Type B pancreatic cell (in vitro differentiated cells): ENCODE measurements at regions not wholly inside any gene's neighbourhood (a gene's known extent, or its start where the extent isn't known, plus 50 kb on each side); places are given as distances from the start of the nearest gene placed in this dataset.

ENCODE experiments used
- DNase-seq: peaks from one replicate; pipeline ENCODE4 v3.0.0; 2021; ENCODE audit warnings: mixed read lengths; ENCODE audit not compliant: unreplicated experiment; ENCODE audit errors: extremely low spot score
- H3K27ac Mint-ChIP-seq: 2 replicates; pipeline ENCODE4 v1.8.0; 2021; ENCODE audit warnings: mild to moderate bottlenecking, mixed read lengths
- H3K27me3 Mint-ChIP-seq: 2 replicates; pipeline ENCODE4 v1.8.0; 2021; ENCODE audit warnings: mixed read lengths
- H3K36me3 Mint-ChIP-seq: 2 replicates; pipeline ENCODE4 v1.8.0; 2021; ENCODE audit warnings: mixed read lengths
- H3K4me1 Mint-ChIP-seq: one replicate; pipeline ENCODE4 v1.8.0; 2021; ENCODE audit warnings: mixed read lengths; ENCODE audit not compliant: unreplicated experiment
- H3K4me3 Mint-ChIP-seq: 2 replicates; pipeline ENCODE4 v1.8.0; 2021; ENCODE audit warnings: mild to moderate bottlenecking, mixed read lengths
- H3K9me3 Mint-ChIP-seq: 2 replicates; pipeline ENCODE4 v1.8.0; 2021; ENCODE audit warnings: mixed read lengths
- CTCF ChIP-seq: fragments of 200-600 bp; sonication (generic); conservative IDR thresholded peaks from 2 replicates; pipeline ENCODE4 v1.5.0; 2021; ENCODE audit warnings: antibody characterized with exemption, mild to moderate bottlenecking

DNA sequence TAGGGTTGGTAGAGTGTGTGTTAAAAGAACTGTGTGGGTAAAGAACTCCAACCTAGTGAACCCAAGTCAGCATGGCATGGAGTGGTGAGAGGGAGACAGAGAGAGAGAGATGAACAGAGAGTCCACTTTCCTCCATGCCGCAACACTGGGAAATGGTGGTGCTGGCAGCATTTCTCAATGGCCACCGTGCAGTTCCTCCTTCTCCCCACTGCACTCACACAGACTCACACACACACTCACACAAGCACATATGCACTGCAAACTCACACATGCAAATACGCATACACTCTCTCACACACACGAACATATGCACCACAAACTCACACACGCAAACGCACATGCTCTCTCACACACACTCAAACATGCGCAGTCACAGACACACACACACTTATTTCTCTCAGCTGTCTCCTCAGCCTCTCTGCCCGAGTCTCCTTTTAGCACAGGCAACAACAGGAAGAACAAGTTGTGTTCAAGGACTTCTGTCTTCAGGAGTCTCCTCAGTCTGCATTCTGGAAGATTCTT lies 66.5 kb upstream of the LY86 start:
- Mint-ChIP-seq H3K4me1 (no peaks in the 10 kb centered on the region), H3K4me3 (no peak overlapping the region)

DNA sequence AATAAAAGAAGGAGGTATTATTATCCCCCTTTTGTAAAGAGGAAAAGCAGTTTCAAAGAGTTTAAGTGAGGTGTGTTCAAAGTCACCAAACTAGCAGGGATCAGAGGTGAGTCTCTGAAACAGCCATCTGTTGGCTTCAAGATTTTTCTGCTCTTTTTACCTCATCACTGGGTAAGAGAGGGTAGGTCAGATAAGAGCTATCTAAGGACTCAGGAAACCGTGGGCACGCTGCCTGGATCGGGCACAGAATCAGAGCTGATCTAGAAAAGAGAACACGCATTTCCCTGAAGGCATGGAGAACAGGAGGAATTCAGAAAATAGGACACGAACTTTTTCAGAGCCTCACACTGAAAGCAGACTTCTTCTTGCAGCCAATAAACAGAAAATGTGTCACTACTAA lies 65.8 kb upstream of the LY86 start:
- H3K4me1 Mint-ChIP-seq: no peaks in the 10 kb centered on the region
- no peaks in the 10 kb centered on the region for H3K9me3 Mint-ChIP-seq
- H3K27ac Mint-ChIP-seq: no peak overlapping the region
- DNase-seq: no peak
- no peak overlapping the region for H3K4me3 Mint-ChIP-seq
- TF ChIP-seq CTCF: no peak
- no peaks in the 10 kb centered on the region for H3K36me3 Mint-ChIP-seq
- peaks cover 31% of the 10 kb centered on the region for H3K27me3 Mint-ChIP-seq

More for the DNA sequence above, 66.5 kb upstream of the LY86 start:
- H3K27me3 Mint-ChIP-seq: peaks cover 29% of the 10 kb centered on the region
- no peak for DNase-seq
- H3K9me3 Mint-ChIP-seq: no peaks in the 10 kb centered on the region
- TF ChIP-seq CTCF: no peak
- H3K36me3 Mint-ChIP-seq: no peaks in the 10 kb centered on the region
- H3K27ac Mint-ChIP-seq: no peak overlapping the region

DNA sequence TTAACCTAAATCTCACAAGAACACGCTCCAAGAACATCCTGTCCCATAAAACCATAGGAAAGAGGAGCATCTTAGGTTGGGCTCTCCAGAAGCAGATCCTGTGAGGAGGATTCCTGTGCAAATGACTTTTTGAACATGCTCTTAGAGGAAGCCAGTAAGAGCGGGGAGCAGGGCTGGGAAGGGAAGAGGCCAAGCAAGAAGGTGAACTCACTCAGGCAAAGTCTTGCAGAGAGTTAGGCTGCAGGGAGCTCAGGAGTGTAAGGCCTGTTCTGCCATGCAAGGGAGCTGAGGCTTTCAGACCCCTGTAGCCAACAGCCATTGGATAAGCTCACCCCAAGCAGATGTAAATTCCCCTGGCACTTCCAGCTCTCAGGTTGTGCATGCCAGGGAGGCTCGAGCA lies 63.6 kb upstream of the LY86 start:
- no peak overlapping the region for H3K27ac Mint-ChIP-seq
- no peak for DNase-seq

GRCh38 chr6:6525933-6526332 lies 62.6 kb upstream of the LY86 start:
- peaks cover 7% of the 10 kb centered on the region for H3K9me3 Mint-ChIP-seq
- no peak for TF ChIP-seq CTCF
- no peak for DNase-seq
- H3K4me3 Mint-ChIP-seq: no peak overlapping the region
- peaks cover 25% of the 10 kb centered on the region for H3K27me3 Mint-ChIP-seq
- H3K36me3 Mint-ChIP-seq: no peaks in the 10 kb centered on the region
- no peaks in the 10 kb centered on the region for H3K4me1 Mint-ChIP-seq
- no peak overlapping the region for H3K27ac Mint-ChIP-seq

More for the DNA sequence above, 63.6 kb upstream of the LY86 start:
- no peaks in the 10 kb centered on the region for H3K36me3 Mint-ChIP-seq
- no peak overlapping the region for H3K4me3 Mint-ChIP-seq
- no peaks in the 10 kb centered on the region for H3K4me1 Mint-ChIP-seq
- TF ChIP-seq CTCF: no peak
- peaks cover 25% of the 10 kb centered on the region for H3K27me3 Mint-ChIP-seq
- peaks cover 2% of the 10 kb centered on the region for H3K9me3 Mint-ChIP-seq

DNA sequence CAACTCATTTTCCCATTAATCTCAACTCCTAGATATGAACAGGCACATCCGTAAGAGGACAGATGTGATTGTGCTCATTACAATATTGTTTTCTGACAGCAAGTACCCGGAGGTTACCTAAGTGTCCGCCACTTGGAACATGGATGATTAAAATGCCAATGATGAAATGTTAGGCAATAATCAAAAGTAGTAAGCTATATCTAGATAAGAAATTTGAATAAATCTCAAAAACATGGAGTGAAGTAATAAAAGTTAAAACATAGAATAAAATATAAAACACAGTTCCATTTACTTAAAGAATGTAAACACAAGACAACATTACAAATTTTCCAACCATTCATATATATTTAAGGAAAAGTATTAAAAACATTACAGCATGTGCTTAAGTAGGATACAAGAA lies 59.2 kb upstream of the LY86 start:
- Mint-ChIP-seq H3K4me1 (no peaks in the 10 kb centered on the region), H3K4me3 (no peak overlapping the region), H3K27me3 (peaks cover 12% of the 10 kb centered on the region), H3K27ac (no peak overlapping the region), H3K36me3 (no peaks in the 10 kb centered on the region), H3K9me3 (peaks cover 11% of the 10 kb centered on the region)
- no peak for DNase-seq
- no peak for TF ChIP-seq CTCF

- no peaks in the 10 kb centered on the region for H3K4me1 Mint-ChIP-seq
- no peak for TF ChIP-seq CTCF
- no peak for DNase-seq
- no peak overlapping the region for H3K27ac Mint-ChIP-seq
- no peaks in the 10 kb centered on the region for H3K36me3 Mint-ChIP-seq
- peaks cover 11% of the 10 kb centered on the region for H3K9me3 Mint-ChIP-seq
- peaks cover 3% of the 10 kb centered on the region for H3K27me3 Mint-ChIP-seq
- no peak overlapping the region for H3K4me3 Mint-ChIP-seq
These were observed 55.3 kb upstream of the LY86 start for GRCh38 chr6:6533176-6533575.
